Kidney (tissue), 13 donors: ENCODE measurements at regions not wholly inside any gene's neighbourhood (a gene's known extent, or its start where the extent isn't known, plus 50 kb on each side); places are given as distances from the start of the nearest gene placed in this dataset.
A peak's percentile ranks its signal among the peaks of the same experiment; 100 is the strongest.

Source experiments
- DNase-seq, 5 donors: peaks; one replicate each; pipeline ENCODE4 v3.0.0-alpha.2; 2013 to 2020
- FAIRE-seq: peaks from 2 replicates; lab custom pipeline; 2012; peaks lifted over from hg19 to GRCh38; lab: Jason Lieb, UNC
- H3K27ac ChIP-seq, 2 donors: one replicate each; pipeline ENCODE4 v1.7.0; 2013; ENCODE audit warnings: low read depth in 2 of 2, low read length in 2 of 2, inconsistent platforms in 1 of 2
- H3K27me3 ChIP-seq: one replicate; pipeline ENCODE4 v1.7.1; 2013; ENCODE audit warnings: low read length, inconsistent platforms; ENCODE audit not compliant: control insufficient read depth, insufficient read depth
- H3K36me3 ChIP-seq, 3 donors: one replicate each; pipeline versions ENCODE4 v1.7.0 to v1.7.1; 2013; ENCODE audit warnings: low read length in 3 of 3, control low read depth in 1 of 3, inconsistent platforms in 1 of 3; ENCODE audit not compliant: insufficient read depth in 3 of 3, control insufficient read depth in 2 of 3
- H3K4me1 ChIP-seq, 3 donors: one replicate each; pipeline versions ENCODE4 v1.7.0 to v1.7.1; 2013; ENCODE audit warnings: low read length in 3 of 3, inconsistent platforms in 1 of 3, low read depth in 1 of 3; ENCODE audit not compliant: control insufficient read depth in 2 of 3, insufficient read depth in 2 of 3
- H3K4me3 ChIP-seq, 3 donors: one replicate each; pipeline versions ENCODE4 v1.7.0 to v1.8.1; 2013; ENCODE audit warnings: low read length in 3 of 3, control low read depth in 1 of 3, inconsistent platforms in 1 of 3
- H3K9ac ChIP-seq, 3 donors: one replicate each; pipeline versions ENCODE4 v1.7.0 to v1.7.1; 2013; ENCODE audit warnings: low read length in 3 of 3, control low read depth in 1 of 3, inconsistent platforms in 1 of 3
- H3K9me3 ChIP-seq, 3 donors: one replicate each; pipeline versions ENCODE4 v1.7.0 to v1.7.1; 2013; ENCODE audit warnings: low read length in 3 of 3, control low read depth in 1 of 3, inconsistent platforms in 1 of 3; ENCODE audit not compliant: control insufficient read depth in 2 of 3, insufficient read depth in 1 of 3
- intact Hi-C: fragments of 100-400 bp; cut with DNase I; formaldehyde crosslinking; loops from one replicate; pipeline ENCODE4 v1.11.1; 2022
- TF ChIP-seq, protein P1 (sequence below): IDR thresholded peaks from 3 replicates; pipeline ENCODE4 v1.5.1; 2012; ENCODE audit warnings: mild to moderate bottlenecking, moderate library complexity, borderline replicate concordance; ENCODE audit not compliant: insufficient read depth; ENCODE audit errors: extremely low read depth
- donor health status: control.
- donor health status: control.
- donor health status: control.
- donor health status: control.
- donor health status: control.
- donor health status: DM: yes; HTN: yes; CAD: no.
- donor health status: Normal renal cell carcinoma (clear cell type).

DNA sequence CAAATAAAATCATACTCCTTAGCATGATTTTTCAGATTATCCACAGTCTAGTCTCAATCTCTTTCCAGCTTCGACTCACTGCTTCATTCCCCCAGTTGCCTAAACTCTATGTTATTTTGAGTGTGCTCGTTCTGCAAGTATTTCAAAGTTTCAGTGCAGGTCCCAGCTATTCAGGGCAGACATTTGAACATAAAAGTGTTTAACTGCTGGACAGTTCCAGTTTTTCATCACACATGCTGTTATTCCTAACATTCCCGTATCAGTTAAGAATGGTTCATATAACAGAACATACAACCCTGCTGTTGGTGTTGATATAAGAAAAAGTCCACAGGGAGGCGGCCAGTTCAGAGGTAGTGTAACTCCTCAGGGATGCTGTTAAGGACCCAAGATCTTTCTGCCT is 113.3 kb downstream of the SLIT2 start:
- FAIRE-seq (no peak), DNase-seq (no peak)
- no peaks in the 10 kb centered on the region for H3K36me3 ChIP-seq
- intact Hi-C loops = no loop called here
- H3K4me3 ChIP-seq = no peak overlapping the region
- TF ChIP-seq, protein P1, sequence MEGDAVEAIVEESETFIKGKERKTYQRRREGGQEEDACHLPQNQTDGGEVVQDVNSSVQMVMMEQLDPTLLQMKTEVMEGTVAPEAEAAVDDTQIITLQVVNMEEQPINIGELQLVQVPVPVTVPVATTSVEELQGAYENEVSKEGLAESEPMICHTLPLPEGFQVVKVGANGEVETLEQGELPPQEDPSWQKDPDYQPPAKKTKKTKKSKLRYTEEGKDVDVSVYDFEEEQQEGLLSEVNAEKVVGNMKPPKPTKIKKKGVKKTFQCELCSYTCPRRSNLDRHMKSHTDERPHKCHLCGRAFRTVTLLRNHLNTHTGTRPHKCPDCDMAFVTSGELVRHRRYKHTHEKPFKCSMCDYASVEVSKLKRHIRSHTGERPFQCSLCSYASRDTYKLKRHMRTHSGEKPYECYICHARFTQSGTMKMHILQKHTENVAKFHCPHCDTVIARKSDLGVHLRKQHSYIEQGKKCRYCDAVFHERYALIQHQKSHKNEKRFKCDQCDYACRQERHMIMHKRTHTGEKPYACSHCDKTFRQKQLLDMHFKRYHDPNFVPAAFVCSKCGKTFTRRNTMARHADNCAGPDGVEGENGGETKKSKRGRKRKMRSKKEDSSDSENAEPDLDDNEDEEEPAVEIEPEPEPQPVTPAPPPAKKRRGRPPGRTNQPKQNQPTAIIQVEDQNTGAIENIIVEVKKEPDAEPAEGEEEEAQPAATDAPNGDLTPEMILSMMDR = no peak
- no peaks in the 10 kb centered on the region for H3K9me3 ChIP-seq
- no peaks in the 10 kb centered on the region for H3K4me1 ChIP-seq
- no peaks in the 10 kb centered on the region for H3K27me3 ChIP-seq
- no peak overlapping the region for H3K9ac ChIP-seq
- no peak overlapping the region for H3K27ac ChIP-seq

DNA sequence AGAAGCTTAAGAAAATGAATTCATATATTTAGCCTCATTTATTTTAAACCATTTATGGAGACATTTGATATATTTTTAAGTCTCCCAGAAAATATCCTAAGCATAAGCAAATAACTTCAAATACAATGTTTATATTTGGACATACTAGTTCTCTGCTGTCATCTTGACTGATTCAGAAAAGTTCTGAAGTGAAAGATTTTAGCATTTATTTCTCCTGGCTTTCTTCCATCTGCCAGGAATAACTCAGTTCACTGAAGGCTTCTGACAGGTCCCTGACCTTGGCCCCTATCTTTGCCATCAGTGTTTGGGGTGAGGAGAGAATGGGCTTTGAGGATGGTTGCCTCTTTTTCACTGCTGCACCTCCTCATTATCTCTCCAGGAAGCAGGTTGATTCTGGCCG is 115.7 kb downstream of the SLIT2 start:
- H3K27me3 ChIP-seq = no peaks in the 10 kb centered on the region
- H3K27ac ChIP-seq = no peak overlapping the region
- no peaks in the 10 kb centered on the region for H3K36me3 ChIP-seq
- H3K9ac ChIP-seq = no peak overlapping the region
- DNase-seq (no peak), FAIRE-seq (no peak)
- no peaks in the 10 kb centered on the region for H3K9me3 ChIP-seq
- no peaks in the 10 kb centered on the region for H3K4me1 ChIP-seq
- H3K4me3 ChIP-seq = no peak overlapping the region
- intact Hi-C loops = no loop called here
- TF ChIP-seq, protein P1 = no peak

DNA sequence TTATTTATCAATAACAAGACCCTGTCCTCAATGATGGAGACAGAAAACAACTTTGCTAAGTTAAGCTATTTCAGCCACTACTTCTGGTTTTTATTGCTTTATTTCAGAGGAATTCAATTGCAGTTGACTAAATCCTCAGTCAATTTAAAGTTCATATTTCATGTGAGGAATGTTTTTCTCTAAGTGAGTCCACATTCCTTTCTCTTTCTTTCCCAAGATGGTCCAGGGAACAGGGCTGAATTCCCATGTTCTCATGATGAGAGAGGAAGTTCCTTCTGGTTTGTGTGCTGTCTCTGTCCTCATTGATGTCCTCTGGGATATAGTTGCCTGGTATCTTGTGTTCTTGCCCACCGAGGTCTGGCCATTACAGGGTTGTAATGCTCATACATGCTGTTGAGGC is 117.2 kb downstream of the SLIT2 start:
- intact Hi-C loops = no loop called here
- DNase-seq (no peak), FAIRE-seq (no peak)
- no peak overlapping the region for H3K27ac ChIP-seq
- TF ChIP-seq, protein P1 = no peak
- no peak overlapping the region for H3K4me3 ChIP-seq
- no peaks in the 10 kb centered on the region for H3K4me1 ChIP-seq
- H3K27me3 ChIP-seq = no peaks in the 10 kb centered on the region
- H3K36me3 ChIP-seq = no peaks in the 10 kb centered on the region
- H3K9me3 ChIP-seq = no peaks in the 10 kb centered on the region
- H3K9ac ChIP-seq = no peak overlapping the region

DNA sequence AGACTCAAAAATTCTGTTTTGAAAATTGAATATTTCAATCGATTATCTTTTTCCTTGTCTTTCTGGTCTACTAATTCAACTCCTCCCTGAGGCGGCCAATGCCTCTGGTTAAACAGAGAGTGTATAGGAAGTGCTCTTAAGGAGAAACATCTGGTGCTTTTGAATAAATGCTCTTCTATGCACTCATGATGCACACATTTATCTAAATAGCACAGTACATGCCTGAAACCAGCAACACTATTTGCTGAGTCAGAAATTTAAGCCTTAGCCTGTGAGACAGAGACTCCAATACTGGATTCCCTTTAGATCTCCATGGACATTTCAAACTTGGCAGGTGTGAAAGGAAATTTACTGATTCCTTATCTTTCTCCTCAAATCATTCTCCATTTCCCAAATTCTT is 118.6 kb downstream of the SLIT2 start:
- Histone ChIP-seq H3K9ac (no peak overlapping the region), H3K4me1 (no peaks in the 10 kb centered on the region), H3K27ac (no peak overlapping the region), H3K36me3 (no peaks in the 10 kb centered on the region), H3K27me3 (no peaks in the 10 kb centered on the region), H3K9me3 (no peaks in the 10 kb centered on the region), H3K4me3 (no peak overlapping the region)
- TF ChIP-seq, protein P1 = no peak
- intact Hi-C loops = no loop called here
- DNase-seq (peak in 1 of 5 donors; percentile 28), FAIRE-seq (no peak)
